H9 (cell line): ENCODE measurements at regions not wholly inside any gene's neighbourhood (a gene's known extent, or its start where the extent isn't known, plus 50 kb on each side); places are given as distances from the start of the nearest gene placed in this dataset.

Experiments
- DNase-seq: peaks from one replicate; pipeline ENCODE4 v3.0.0-alpha.2; 2017
- H2AFZ ChIP-seq: one replicate; pipeline ENCODE4 v1.6.1; 2013; ENCODE audit warnings: mild to moderate bottlenecking, low read length, control low read depth, moderate library complexity
- H2AK5ac ChIP-seq: 2 replicates; pipeline ENCODE4 v1.6.1; 2013; ENCODE audit warnings: low read length, control low read depth, mixed read lengths; ENCODE audit not compliant: insufficient read length
- H2BK120ac ChIP-seq: one replicate; pipeline ENCODE4 v1.6.1; 2013; ENCODE audit warnings: low read depth, mild to moderate bottlenecking, low read length, control low read depth, inconsistent platforms; ENCODE audit not compliant: poor library complexity, severe bottlenecking
- H2BK12ac ChIP-seq: 2 replicates; pipeline ENCODE4 v1.6.1; 2013; ENCODE audit warnings: low read length, control low read depth, mixed read lengths, low read depth; ENCODE audit not compliant: insufficient read length
- H2BK15ac ChIP-seq: 2 replicates; pipeline ENCODE4 v1.6.1; 2013; ENCODE audit warnings: low read depth, low read length, control low read depth
- H2BK20ac ChIP-seq: one replicate; pipeline ENCODE4 v1.6.1; 2013; ENCODE audit warnings: low read depth, mild to moderate bottlenecking, low read length, control low read depth, inconsistent platforms; ENCODE audit not compliant: poor library complexity, severe bottlenecking
- H2BK5ac ChIP-seq: 2 replicates; pipeline ENCODE4 v1.6.1; 2013; ENCODE audit warnings: low read length, control low read depth, mixed read lengths; ENCODE audit not compliant: insufficient read length
- H3K14ac ChIP-seq: 2 replicates; pipeline ENCODE4 v1.6.1; 2013; ENCODE audit warnings: low read length, control low read depth; ENCODE audit not compliant: insufficient read depth
- H3K18ac ChIP-seq: 2 replicates; pipeline ENCODE4 v1.6.1; 2013; ENCODE audit warnings: low read depth, mild to moderate bottlenecking, mixed read lengths, low read length, control low read depth; ENCODE audit not compliant: insufficient read length
- H3K23ac ChIP-seq: 2 replicates; pipeline ENCODE4 v1.6.1; 2013; ENCODE audit warnings: low read length, control low read depth, mixed read lengths, low read depth; ENCODE audit not compliant: insufficient read length
- H3K23me2 ChIP-seq: 2 replicates; pipeline ENCODE4 v1.6.1; 2013; ENCODE audit warnings: low read depth, mild to moderate bottlenecking, mixed read lengths, low read length, control low read depth; ENCODE audit not compliant: insufficient read length, poor library complexity, severe bottlenecking
- H3K27ac ChIP-seq: 2 replicates; pipeline ENCODE4 v1.5.1; 2013; ENCODE audit warnings: low read length, control low read depth, mixed read lengths, low read depth; ENCODE audit not compliant: insufficient read length
- H3K27me3 ChIP-seq: 2 replicates; pipeline ENCODE4 v1.6.1; 2013; ENCODE audit warnings: low read length, control low read depth, inconsistent platforms; ENCODE audit not compliant: insufficient read depth
- H3K4ac ChIP-seq: 2 replicates; pipeline ENCODE4 v1.6.1; 2013; ENCODE audit warnings: low read depth, mild to moderate bottlenecking, control low read depth, inconsistent platforms, low read length, moderate library complexity
- H3K4me1 ChIP-seq: 2 replicates; pipeline ENCODE4 v1.6.1; 2013; ENCODE audit warnings: low read length, control low read depth, inconsistent platforms; ENCODE audit not compliant: insufficient read depth
- H3K4me2 ChIP-seq: 2 replicates; pipeline ENCODE4 v1.6.1; 2013; ENCODE audit warnings: low read length, control low read depth, mixed read lengths; ENCODE audit not compliant: insufficient read length, insufficient read depth
- H3K56ac ChIP-seq: 2 replicates; pipeline ENCODE4 v1.6.1; 2013; ENCODE audit warnings: low read depth, mild to moderate bottlenecking, mixed read lengths, low read length, control low read depth; ENCODE audit not compliant: insufficient read length
- H3K79me1 ChIP-seq: 2 replicates; pipeline ENCODE4 v1.6.1; 2013; ENCODE audit warnings: low read depth, mild to moderate bottlenecking, moderate library complexity, low read length, control low read depth, inconsistent platforms; ENCODE audit not compliant: insufficient read depth, poor library complexity, severe bottlenecking
- H3K79me2 ChIP-seq: 2 replicates; pipeline ENCODE4 v1.6.1; 2013; ENCODE audit warnings: low read length, control low read depth, inconsistent platforms; ENCODE audit not compliant: insufficient read depth
- H3K9ac ChIP-seq: 2 replicates; pipeline ENCODE4 v1.6.1; 2013; ENCODE audit warnings: low read length, control low read depth, mixed read lengths; ENCODE audit not compliant: insufficient read length; ENCODE audit errors: extremely low read depth
- H3K9me3 ChIP-seq: one replicate; pipeline ENCODE4 v1.6.1; 2013; ENCODE audit warnings: low read depth, low read length, inconsistent platforms; ENCODE audit not compliant: control insufficient read depth
- H3T11ph ChIP-seq: one replicate; pipeline ENCODE4 v1.6.1; 2013; ENCODE audit warnings: mild to moderate bottlenecking, low read length, control low read depth, inconsistent platforms
- H4K20me1 ChIP-seq: one replicate; pipeline ENCODE4 v1.6.1; 2013; ENCODE audit not compliant: control insufficient read depth, insufficient read length, insufficient read depth
- H4K5ac ChIP-seq: 2 replicates; pipeline ENCODE4 v1.6.1; 2013; ENCODE audit warnings: low read depth, mild to moderate bottlenecking, mixed read lengths, low read length, control low read depth; ENCODE audit not compliant: insufficient read length
- H4K8ac ChIP-seq: replicated peaks from 2 replicates; pipeline ENCODE4 v1.6.1; 2013; ENCODE audit warnings: low read length, control low read depth, mixed read lengths, low read depth; ENCODE audit not compliant: insufficient read length
- H4K91ac ChIP-seq: 2 replicates; pipeline ENCODE4 v1.6.1; 2013; ENCODE audit warnings: low read depth, mild to moderate bottlenecking, moderate library complexity, mixed read lengths, low read length, control low read depth; ENCODE audit not compliant: insufficient read length
- H3K27ac Mint-ChIP-seq, 3 experiments: 2 replicates in 2 of 3; 3 replicates in 1 of 3; pipeline ENCODE4 v1.8.0; 2020 to 2021; ENCODE audit warnings: mixed read lengths in 3 of 3, mild to moderate bottlenecking in 1 of 3, moderate library complexity in 1 of 3
- H3K27me3 Mint-ChIP-seq: 2 replicates; pipeline ENCODE4 v1.8.0; 2021; ENCODE audit warnings: low read depth, mild to moderate bottlenecking, moderate library complexity, mixed read lengths
- H3K36me3 Mint-ChIP-seq, 3 experiments: 2 replicates in 2 of 3; 3 replicates in 1 of 3; pipeline ENCODE4 v1.8.0; 2020 to 2021; ENCODE audit warnings: low read depth in 3 of 3, mixed read lengths in 3 of 3; ENCODE audit not compliant: insufficient read depth in 1 of 3
- H3K4me1 Mint-ChIP-seq, 2 experiments: 2 replicates each; pipeline ENCODE4 v1.8.0; 2020; ENCODE audit warnings: mixed read lengths in 2 of 2
- H3K4me3 Mint-ChIP-seq, 2 experiments: 2 replicates in 1 of 2; 3 replicates in 1 of 2; pipeline ENCODE4 v1.8.0; 2020 to 2021; ENCODE audit warnings: mild to moderate bottlenecking in 2 of 2, mixed read lengths in 2 of 2, moderate library complexity in 1 of 2
- H3K9me3 Mint-ChIP-seq, 2 experiments: 2 replicates in 1 of 2; 3 replicates in 1 of 2; pipeline ENCODE4 v1.8.0; 2020; ENCODE audit warnings: mild to moderate bottlenecking in 2 of 2, mixed read lengths in 2 of 2, moderate library complexity in 1 of 2
- WGBS: extraction: QIAGEN DNeasy Blood & Tissue Kit; methylation state at CpG from one replicate; pipeline ENCODE4 v1.1.7; 2013; ENCODE audit warnings: missing lambda C conversion rate, low lambda C conversion rate, mixed read lengths; ENCODE audit not compliant: insufficient read length; ENCODE audit errors: extremely low coverage; 5-methylcytosine and 5-hydroxymethylcytosine counted together
- TF ChIP-seq, protein P1 (sequence below): fragments of 200-600 bp; sonication (generic); conservative IDR thresholded peaks from 3 replicates; pipeline ENCODE4 v1.8.0; 2021; ENCODE audit warnings: antibody characterized with exemption, mild to moderate bottlenecking

DNA sequence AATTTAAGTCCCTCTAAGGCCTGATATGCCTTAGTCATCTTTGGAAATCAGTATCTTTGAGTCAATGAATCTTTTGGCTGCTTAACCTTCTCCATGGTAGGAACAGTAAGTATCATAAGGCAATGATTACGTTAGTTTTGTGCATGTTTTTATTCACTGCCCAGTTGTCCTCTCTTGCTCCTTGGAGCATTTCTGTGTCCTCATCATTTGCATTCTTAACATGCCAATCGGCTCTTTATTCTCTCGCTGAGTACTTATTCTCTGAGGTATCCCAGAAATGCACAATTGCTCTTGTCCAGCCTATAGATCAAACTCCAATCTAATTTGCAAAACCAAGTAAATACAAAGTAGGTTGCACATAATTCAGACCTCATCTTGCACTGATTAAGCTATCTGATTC is 405.0 kb upstream of the IL12A start:
- no CpG with 5 or more reads among the region's 3 CpGs for WGBS
- H3K79me1 ChIP-seq = no peaks in the 10 kb centered on the region
- no peaks in the 10 kb centered on the region; a peak in 1 of 7 replicates for H3K36me3 Mint-ChIP-seq
- no peak overlapping the region for H3K56ac ChIP-seq
- H3K4me1 Mint-ChIP-seq = peaks cover 5 to 15% of the 10 kb centered on the region in 2 experiments
- no peak overlapping the region for H3K9ac ChIP-seq
- no peak overlapping the region for H2BK20ac ChIP-seq
- H2AFZ ChIP-seq = no peak overlapping the region
- no peak overlapping the region for H3T11ph ChIP-seq
- no peak overlapping the region for H3K23ac ChIP-seq
- no peak overlapping the region for H3K18ac ChIP-seq
- no peaks in the 10 kb centered on the region; the same call in 1 of the 2 replicates for H3K79me2 ChIP-seq
- H3K9me3 ChIP-seq = no peaks in the 10 kb centered on the region
- no peak overlapping the region for H4K91ac ChIP-seq
- H4K5ac ChIP-seq = no peak overlapping the region
- H2BK120ac ChIP-seq = no peak overlapping the region
- no peak overlapping the region for H2BK5ac ChIP-seq
- no peak overlapping the region for H3K14ac ChIP-seq
- H3K4ac ChIP-seq = no peak overlapping the region
- no peak overlapping the region for H2AK5ac ChIP-seq
- TF ChIP-seq, protein P1, sequence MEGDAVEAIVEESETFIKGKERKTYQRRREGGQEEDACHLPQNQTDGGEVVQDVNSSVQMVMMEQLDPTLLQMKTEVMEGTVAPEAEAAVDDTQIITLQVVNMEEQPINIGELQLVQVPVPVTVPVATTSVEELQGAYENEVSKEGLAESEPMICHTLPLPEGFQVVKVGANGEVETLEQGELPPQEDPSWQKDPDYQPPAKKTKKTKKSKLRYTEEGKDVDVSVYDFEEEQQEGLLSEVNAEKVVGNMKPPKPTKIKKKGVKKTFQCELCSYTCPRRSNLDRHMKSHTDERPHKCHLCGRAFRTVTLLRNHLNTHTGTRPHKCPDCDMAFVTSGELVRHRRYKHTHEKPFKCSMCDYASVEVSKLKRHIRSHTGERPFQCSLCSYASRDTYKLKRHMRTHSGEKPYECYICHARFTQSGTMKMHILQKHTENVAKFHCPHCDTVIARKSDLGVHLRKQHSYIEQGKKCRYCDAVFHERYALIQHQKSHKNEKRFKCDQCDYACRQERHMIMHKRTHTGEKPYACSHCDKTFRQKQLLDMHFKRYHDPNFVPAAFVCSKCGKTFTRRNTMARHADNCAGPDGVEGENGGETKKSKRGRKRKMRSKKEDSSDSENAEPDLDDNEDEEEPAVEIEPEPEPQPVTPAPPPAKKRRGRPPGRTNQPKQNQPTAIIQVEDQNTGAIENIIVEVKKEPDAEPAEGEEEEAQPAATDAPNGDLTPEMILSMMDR = no peak
- no peak overlapping the region for H3K27ac ChIP-seq
- H3K23me2 ChIP-seq = no peaks in the 10 kb centered on the region
- H3K4me1 ChIP-seq = no peaks in the 10 kb centered on the region; the same call in 1 of the 2 replicates
- H4K8ac ChIP-seq = no peak overlapping the region
- no peak overlapping the region for H3K27ac Mint-ChIP-seq
- H3K27me3 ChIP-seq = no peaks in the 10 kb centered on the region
- H4K20me1 ChIP-seq = no peaks in the 10 kb centered on the region
- H3K4me3 Mint-ChIP-seq = no peak overlapping the region
- no peak overlapping the region for H2BK15ac ChIP-seq
- no peak overlapping the region for H3K4me2 ChIP-seq
- DNase-seq = no peak
- no peak overlapping the region for H2BK12ac ChIP-seq
- H3K27me3 Mint-ChIP-seq = peaks cover 1% of the 10 kb centered on the region; the same call in 1 of the 2 replicates
- H3K9me3 Mint-ChIP-seq = no peaks in the 10 kb centered on the region
